GM19328 (cell line): ENCODE measurements at regions not wholly inside any gene's neighbourhood (a gene's known extent, or its start where the extent isn't known, plus 50 kb on each side); places are given as distances from the start of the nearest gene placed in this dataset.

Experiments used
- ATAC-seq: cut with Tn5 transposase; IDR thresholded peaks from one replicate; pipeline ENCODE4 v1.9.1; 2021; ENCODE audit warnings: mild to moderate bottlenecking, moderate library complexity; ENCODE audit not compliant: unreplicated experiment

GRCh38 chr6:133583907-133584427 is 304.9 kb upstream of the TCF21 start:
- no peak for ATAC-seq

- ATAC-seq: no peak
These were observed 304.1 kb upstream of the TCF21 start for GRCh38 chr6:133584823-133585222.

- no peak for ATAC-seq
These were observed 302.9 kb upstream of the TCF21 start for GRCh38 chr6:133585978-133586377.

GRCh38 chr6:133587546-133588160 is 301.3 kb upstream of the TCF21 start:
- ATAC-seq: no peak

GRCh38 chr6:133590196-133590595 is 298.7 kb upstream of the TCF21 start:
- ATAC-seq: no peak

- ATAC-seq: no peak
These were observed 298.1 kb upstream of the TCF21 start for GRCh38 chr6:133590814-133591213.

GRCh38 chr6:133591275-133591674 is 297.6 kb upstream of the TCF21 start:
- no peak for ATAC-seq

- no peak for ATAC-seq
These were observed 294.2 kb upstream of the TCF21 start for GRCh38 chr6:133594652-133595110.

GRCh38 chr6:133595111-133595761 is 293.7 kb upstream of the TCF21 start:
- no peak for ATAC-seq

- no peak for ATAC-seq
These were observed 282.1 kb upstream of the TCF21 start for GRCh38 chr6:133606852-133607251.

- no peak for ATAC-seq
These were observed 280.3 kb upstream of the TCF21 start for GRCh38 chr6:133608620-133609019.

GRCh38 chr6:133609415-133610226 is 279.3 kb upstream of the TCF21 start:
- no peak for ATAC-seq

GRCh38 chr6:133610227-133610840 is 278.6 kb upstream of the TCF21 start:
- ATAC-seq: no peak

- ATAC-seq: no peak
These were observed 277.9 kb upstream of the TCF21 start for GRCh38 chr6:133610971-133611370.

- ATAC-seq: no peak
These were observed 276.5 kb upstream of the TCF21 start for GRCh38 chr6:133612459-133612858.

- no peak for ATAC-seq
These were observed 275.7 kb upstream of the TCF21 start for GRCh38 chr6:133613211-133613610.

GRCh38 chr6:133621751-133622150 is 267.2 kb upstream of the TCF21 start:
- no peak for ATAC-seq

- ATAC-seq: no peak
These were observed 265.8 kb upstream of the TCF21 start for GRCh38 chr6:133623065-133623464.

- no peak for ATAC-seq
These were observed 265.3 kb upstream of the TCF21 start for GRCh38 chr6:133623621-133624020.

GRCh38 chr6:133626096-133626666 is 262.7 kb upstream of the TCF21 start:
- no peak for ATAC-seq

GRCh38 chr6:133629970-133630369 is 258.9 kb upstream of the TCF21 start:
- ATAC-seq: no peak
